ENCODE measurements at regions not wholly inside any gene's neighbourhood (a gene's known extent, or its start where the extent isn't known, plus 50 kb on each side); places are given as distances from the start of the nearest gene placed in this dataset.

DNA sequence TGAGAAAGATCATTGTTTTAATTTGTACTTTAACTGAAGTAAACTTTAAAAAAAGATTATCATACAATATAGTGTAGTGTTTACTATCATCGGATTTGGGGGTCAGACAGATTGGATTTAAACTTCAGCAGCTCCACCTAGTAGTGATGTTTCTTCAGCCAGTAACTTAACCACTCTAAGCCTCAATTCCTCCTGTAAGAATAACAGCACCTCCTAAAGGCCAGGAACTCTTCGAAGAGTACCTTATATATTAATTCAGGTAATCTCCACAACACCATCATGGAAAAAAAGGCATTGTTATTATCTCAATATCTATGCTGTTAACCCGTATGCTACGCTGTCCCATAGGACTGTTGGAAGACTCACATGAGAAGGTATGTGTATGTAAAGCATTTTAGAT lies 69.0 kb upstream of the DLGAP1 start:
- no peak for DNase-seq

DNA sequence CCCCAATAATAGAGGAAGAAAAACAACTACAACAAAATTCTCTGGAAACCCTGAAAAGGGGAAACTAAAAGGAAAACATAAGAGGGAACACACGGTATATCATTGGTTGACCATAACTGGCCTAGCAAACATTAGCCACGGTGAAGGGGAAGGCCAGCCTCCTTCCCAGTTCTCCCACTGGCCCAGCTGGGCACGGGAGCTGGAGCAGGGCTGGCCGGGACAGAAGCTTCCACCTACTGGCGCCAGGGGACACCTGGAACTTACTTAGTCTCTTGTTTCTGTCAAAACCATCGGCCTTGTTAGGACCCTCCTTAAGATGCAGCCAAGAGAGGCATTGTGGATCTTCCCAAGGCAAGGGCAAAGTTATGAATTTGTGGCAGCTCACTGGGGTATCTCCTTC lies 56.1 kb upstream of the DLGAP1 start:
- peak in 1 of 2 experiments; percentile 1 for DNase-seq

DNA sequence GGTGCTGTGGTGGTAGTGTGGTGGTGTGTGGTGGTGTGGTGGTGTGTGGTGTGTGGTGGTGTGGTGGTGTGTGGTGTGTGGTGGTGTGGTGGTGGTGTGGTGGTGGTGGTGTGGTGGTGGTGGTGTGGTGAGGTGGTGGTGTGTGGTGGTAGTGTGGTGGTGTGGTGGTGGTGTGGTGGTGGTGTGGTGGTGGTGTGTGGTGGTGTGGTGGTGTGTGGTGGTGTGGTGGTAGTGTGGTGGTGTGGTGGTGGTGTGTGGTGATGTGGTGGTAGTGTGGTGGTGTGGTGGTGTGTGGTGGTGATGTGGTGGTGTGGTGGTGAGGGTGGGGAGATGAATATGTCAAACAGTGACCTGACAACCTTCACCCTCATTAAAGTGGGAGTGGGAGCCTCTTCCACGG lies 55.6 kb upstream of the DLGAP1 start:
- DNase-seq, result no peak

DNA sequence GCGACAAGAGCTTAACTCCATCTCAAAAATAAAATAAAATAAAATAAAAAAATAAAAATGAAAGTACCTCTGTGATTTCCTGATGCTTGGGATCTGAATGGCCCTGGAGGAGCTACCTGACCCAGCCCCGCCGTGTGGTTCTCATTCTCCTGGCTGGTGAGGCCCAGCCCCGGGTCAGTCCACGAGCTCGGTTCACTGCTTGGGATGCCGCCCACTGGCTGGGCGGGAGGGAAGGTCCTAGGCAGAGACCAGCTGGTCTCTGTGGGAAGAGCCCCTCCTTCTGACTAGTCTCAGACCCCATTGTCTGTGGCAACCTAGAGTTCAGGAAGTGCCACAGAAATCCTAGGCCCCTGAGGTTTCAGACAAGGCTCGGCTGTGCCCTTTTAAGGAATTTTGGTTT lies 55.1 kb upstream of the DLGAP1 start:
- DNase-seq, result no peak

All from NCI-H446 (cell line).